GM18907 (cell line): ENCODE measurements at regions not wholly inside any gene's neighbourhood (a gene's known extent, or its start where the extent isn't known, plus 50 kb on each side); places are given as distances from the start of the nearest gene placed in this dataset.

Experiments used
- ATAC-seq: cut with Tn5 transposase; IDR thresholded peaks from one replicate; pipeline ENCODE4 v1.9.1; 2021; ENCODE audit warnings: mild to moderate bottlenecking, moderate library complexity; ENCODE audit not compliant: unreplicated experiment

DNA sequence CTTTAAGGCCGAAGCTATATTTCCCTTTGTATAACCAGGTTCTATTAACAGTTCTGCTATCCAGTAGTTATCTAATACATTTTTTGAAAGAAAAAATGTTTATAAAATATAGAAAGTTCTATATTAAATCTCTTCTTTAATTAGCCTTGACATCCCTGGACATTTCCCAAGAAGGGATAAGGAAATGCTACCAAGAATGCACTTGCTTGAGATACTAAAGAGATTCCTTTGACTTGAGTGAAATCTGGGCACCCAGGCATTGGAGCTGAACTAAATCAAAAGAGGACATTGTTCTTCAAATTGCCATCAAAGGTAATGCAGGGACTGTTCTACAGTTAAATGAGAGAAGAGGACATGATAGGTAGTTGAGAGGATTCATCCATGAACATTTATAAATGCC, 535.9 kb upstream of the FAT3 start:
- ATAC-seq, result no peak

- ATAC-seq, result no peak
These were observed 537.9 kb upstream of the FAT3 start for GRCh38 chr11:91686700-91687099.

- ATAC-seq, result no peak
These were observed 538.3 kb upstream of the FAT3 start for GRCh38 chr11:91686281-91686680.

- no peak for ATAC-seq
These were observed 550.9 kb upstream of the FAT3 start for GRCh38 chr11:91673705-91674104.

DNA sequence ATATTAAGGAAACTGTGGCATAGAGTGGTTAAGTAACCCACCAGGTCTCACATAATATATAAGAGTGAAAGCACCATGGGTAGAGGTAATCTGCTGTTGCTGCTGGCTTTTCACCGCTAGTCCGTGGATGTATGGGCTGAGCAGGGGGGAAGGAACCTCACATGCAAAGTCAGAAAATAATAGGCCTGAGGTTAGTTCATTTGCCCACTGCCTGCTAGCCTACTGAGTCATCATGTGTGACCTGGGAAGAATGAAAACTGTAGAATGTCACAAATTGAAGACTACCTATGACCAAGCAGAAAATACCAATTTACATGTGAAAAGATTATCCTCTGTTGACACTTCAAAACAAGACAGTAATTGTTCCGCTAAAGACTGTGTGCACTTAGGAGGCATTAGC, 560.1 kb upstream of the FAT3 start:
- no peak for ATAC-seq

DNA sequence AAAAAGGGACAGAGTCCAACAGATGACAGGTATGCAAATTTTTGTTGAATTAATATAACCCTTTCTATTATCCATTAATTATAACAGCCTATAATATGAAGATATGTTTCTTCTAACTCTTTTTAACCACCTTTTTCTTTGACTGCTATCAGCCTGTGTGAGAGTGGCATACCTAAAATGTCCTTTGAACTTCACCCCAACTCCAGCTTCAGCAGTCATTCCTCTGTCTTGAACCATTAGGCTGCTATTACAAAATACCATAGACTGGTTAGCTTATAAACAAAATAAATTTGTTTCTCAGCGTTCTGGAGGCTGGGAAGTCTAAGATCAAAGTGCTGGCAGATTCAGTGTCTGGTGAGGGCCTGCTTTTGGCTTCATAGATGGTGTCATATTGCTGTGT, 564.6 kb upstream of the FAT3 start:
- ATAC-seq, result no peak

DNA sequence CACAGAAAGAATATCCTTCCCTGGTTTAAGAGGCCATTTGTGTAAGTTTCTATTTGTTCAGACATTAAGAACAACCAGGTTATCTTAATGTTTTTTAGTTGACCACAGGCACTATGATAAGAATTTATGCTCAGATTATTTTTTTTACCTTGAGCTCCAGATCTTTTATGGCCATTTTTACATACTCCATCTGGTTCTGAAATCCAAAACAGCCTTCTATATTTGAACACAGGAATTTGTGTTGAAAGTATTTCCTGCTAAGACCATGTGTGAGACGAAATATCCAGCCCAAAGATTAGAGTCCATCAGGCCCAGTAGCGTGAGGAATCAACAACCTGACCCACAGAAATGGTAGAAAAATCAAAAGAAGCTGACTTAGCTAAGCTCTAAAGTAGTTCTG, 569.9 kb upstream of the FAT3 start:
- ATAC-seq, result no peak

GRCh38 chr11:91653079-91653754, 571.4 kb upstream of the FAT3 start:
- ATAC-seq, result no peak

DNA sequence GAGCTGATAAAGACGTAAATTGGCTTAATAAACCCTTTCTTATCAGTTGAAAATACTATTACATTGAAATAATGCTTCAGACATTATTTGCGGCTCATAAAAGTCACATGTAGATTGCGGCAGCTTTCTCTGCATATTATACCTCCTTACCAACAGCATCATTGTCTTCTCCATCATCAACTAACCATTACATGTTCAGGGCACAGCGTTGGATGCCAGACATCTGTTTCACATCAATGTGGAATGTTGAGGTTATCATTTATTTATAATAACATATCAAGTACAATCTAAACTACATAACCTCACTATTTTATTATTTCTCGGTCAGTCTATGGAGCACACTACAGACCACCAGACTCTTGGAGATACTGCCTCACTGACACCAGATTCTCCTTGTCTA, 573.8 kb upstream of the FAT3 start:
- ATAC-seq, result no peak

GRCh38 chr11:91641153-91641552, 583.5 kb upstream of the FAT3 start:
- no peak for ATAC-seq

DNA sequence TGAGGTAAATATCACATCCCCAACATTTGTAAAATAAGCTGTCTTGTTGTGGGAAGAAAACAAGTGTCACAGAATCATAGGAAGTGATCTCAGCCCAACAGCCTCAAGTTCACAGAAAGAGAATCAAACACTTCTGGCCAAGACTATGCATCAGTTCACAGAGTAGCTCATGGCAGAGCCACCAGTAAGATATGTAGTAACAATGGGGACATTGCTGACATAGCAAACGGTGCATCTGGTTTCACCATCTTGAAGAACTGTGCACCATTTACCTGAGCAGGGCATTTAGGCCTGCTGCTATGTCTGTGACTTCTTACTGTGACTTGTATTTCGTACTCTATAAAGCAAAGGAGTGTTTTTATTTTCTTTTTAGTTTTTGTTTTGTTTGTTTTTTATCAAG, 585.3 kb upstream of the FAT3 start:
- no peak for ATAC-seq

GRCh38 chr11:91630916-91631673, 593.5 kb upstream of the FAT3 start:
- ATAC-seq, result no peak

DNA sequence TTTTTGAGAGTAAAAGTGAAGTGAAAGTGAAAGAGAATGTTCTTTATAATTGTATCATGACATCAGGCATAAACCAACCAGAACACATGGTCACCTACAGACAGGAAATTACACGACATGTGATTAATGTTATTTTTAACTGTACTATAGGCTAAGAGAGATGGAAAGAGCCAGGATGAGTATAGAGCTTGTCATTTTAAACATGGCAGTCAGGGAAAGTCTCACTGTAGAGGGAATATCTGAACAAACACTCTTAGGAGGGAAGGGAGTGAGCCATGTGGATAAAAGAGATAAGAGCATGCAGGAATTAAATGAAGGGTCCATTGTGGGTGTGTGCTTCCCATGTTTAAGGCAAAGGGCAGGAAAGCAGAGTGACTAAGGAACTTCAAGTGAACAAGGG, 599.1 kb upstream of the FAT3 start:
- no peak for ATAC-seq

GRCh38 chr11:91624021-91624420, 600.6 kb upstream of the FAT3 start:
- no peak for ATAC-seq

- no peak for ATAC-seq
These were observed 615.9 kb upstream of the FAT3 start for GRCh38 chr11:91608677-91609076.

DNA sequence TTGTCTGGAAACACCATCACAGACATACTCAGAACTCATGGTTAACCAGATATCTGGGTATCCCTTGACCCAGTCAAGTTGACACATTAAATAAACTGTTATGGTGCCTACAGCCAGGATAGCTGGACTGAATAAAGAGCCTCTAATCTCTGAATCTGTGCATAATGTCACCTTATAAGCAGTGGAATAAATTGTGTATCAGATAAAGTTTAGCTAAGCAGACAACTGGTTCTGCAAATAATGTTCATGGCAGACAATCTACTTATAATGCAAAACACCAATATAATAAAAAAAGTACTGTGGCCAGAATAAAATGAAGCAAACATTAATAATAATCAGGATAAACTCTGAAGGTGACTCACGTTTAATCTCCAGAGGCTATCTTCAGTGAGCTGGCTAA, 628.5 kb upstream of the FAT3 start:
- no peak for ATAC-seq

- no peak for ATAC-seq
These were observed 633.6 kb upstream of the FAT3 start for GRCh38 chr11:91591021-91591420.

- ATAC-seq, result no peak
These were observed 637.5 kb upstream of the FAT3 start for GRCh38 chr11:91587131-91587530.

GRCh38 chr11:91585035-91585801, 639.4 kb upstream of the FAT3 start:
- ATAC-seq, result no peak

DNA sequence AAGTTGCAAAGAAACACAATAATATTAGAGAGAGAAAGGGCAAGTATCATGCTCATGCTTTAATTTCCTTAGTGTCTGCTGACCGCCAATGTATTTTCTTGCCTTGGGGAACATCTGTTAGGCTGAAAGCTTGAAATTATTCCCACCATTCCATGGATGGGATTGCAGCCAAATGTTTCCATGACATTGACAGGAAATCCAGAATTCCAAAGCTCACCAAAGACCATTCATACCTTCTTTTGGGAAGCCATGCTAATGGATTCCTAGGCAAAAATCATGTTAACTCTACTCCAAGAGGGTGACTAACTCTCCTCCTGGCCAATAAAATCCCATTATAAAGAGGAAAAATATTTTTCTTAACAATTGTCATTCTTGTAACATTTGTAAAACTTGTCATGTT, 661.4 kb upstream of the FAT3 start:
- no peak for ATAC-seq

GRCh38 chr11:91560434-91560833, 664.2 kb upstream of the FAT3 start:
- no peak for ATAC-seq

DNA sequence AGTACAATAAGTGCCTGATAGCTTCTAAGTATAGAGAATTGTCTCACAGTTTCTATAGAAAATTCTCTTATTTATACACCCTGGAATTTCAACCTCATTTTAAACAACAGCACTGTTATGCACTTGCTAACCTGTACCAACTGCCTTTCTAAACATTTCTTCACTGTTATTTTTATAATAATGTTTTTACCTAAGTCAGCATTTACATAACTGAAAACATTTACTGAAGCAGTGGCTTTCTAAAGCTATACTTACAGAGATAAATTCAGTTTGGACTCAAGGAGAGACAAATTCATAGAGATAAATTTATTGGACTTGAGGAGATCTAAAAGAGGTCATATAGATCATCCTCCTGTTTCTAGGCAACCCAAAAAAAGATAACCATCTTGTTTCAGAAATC, 686.6 kb upstream of the FAT3 start:
- no peak for ATAC-seq
